IMR-90 (cell line): ENCODE measurements at regions not wholly inside any gene's neighbourhood (a gene's known extent, or its start where the extent isn't known, plus 50 kb on each side); places are given as distances from the start of the nearest gene placed in this dataset.
A peak's percentile ranks its signal among the peaks of the same experiment; 100 is the strongest.

ENCODE experiments used
- ATAC-seq: fragments of 200-7000 bp; cut with Tn5 transposase; 2 replicates; pipeline ENCODE4 v1.9.1; 2020; ENCODE audit warnings: low read depth, mild to moderate bottlenecking, moderate library complexity
- BruUV-seq: library from RNA; stranded (reverse); fragments of 400-500 nt; replicated peaks from 2 replicates; lab custom pipeline; 2021; lab: Mats Ljungman, UMichigan
- CTCF ChIA-PET: fragments of 300-600 bp; formaldehyde crosslinking; extraction: SDS; loops from one replicate; lab custom pipeline; 2021; ENCODE audit warnings: antibody characterized with exemption; lab: Yijun Ruan, JAX
- POLR2A ChIA-PET: fragments of 300-600 bp; sonication (Branson Sonifier 250); formaldehyde crosslinking; loops from one replicate; lab custom pipeline; 2022; ENCODE audit warnings: antibody characterized with exemption; ENCODE audit not compliant: unreplicated experiment; lab: Charles Lee
- DNase-seq: peaks from one replicate; pipeline ENCODE4 v3.0.0; 2013
- H2AFZ ChIP-seq: replicated peaks from 2 replicates; pipeline ENCODE3; 2013; ENCODE audit warnings: low read length, mild to moderate bottlenecking; ENCODE audit not compliant: poor library complexity
- H2AK5ac ChIP-seq: 2 replicates; pipeline ENCODE4 v1.6.1; 2013; ENCODE audit warnings: low read depth, low read length, inconsistent platforms
- H2AK9ac ChIP-seq: replicated peaks from 2 replicates; pipeline ENCODE3; 2013; ENCODE audit warnings: mild to moderate bottlenecking, low read depth, low read length, moderate library complexity; ENCODE audit not compliant: poor library complexity
- H2BK120ac ChIP-seq: 2 replicates; pipeline ENCODE4 v1.6.1; 2013; ENCODE audit warnings: low read depth, low read length, inconsistent platforms
- H2BK15ac ChIP-seq: 3 replicates; pipeline ENCODE4 v1.6.1; 2013; ENCODE audit warnings: low read depth, low read length, inconsistent platforms
- H2BK20ac ChIP-seq: 2 replicates; pipeline ENCODE4 v1.6.1; 2013; ENCODE audit warnings: low read depth, mild to moderate bottlenecking, inconsistent platforms, low read length, moderate library complexity
- H2BK5ac ChIP-seq: 2 replicates; pipeline ENCODE4 v1.6.1; 2013; ENCODE audit warnings: mild to moderate bottlenecking, low read depth, low read length, inconsistent platforms; ENCODE audit not compliant: poor library complexity, severe bottlenecking
- H3K14ac ChIP-seq: replicated peaks from 2 replicates; pipeline ENCODE4 v1.6.1; 2013; ENCODE audit warnings: low read depth, low read length, inconsistent platforms
- H3K18ac ChIP-seq: 2 replicates; pipeline ENCODE4 v1.6.1; 2013; ENCODE audit warnings: low read depth, low read length, control low read depth
- H3K23ac ChIP-seq: 2 replicates; pipeline ENCODE4 v1.6.1; 2013; ENCODE audit warnings: low read depth, low read length, inconsistent platforms
- H3K27ac ChIP-seq: 2 replicates; pipeline ENCODE4 v1.5.1; 2013; ENCODE audit warnings: mild to moderate bottlenecking, control low read depth, low read length; ENCODE audit not compliant: insufficient read depth
- H3K27me3 ChIP-seq: 2 replicates; pipeline ENCODE4 v1.6.1; 2013; ENCODE audit warnings: low read length; ENCODE audit not compliant: control insufficient read depth, insufficient read depth
- H3K36me3 ChIP-seq: 2 replicates; pipeline ENCODE4 v1.6.1; 2013; ENCODE audit warnings: low read length, mixed read lengths; ENCODE audit not compliant: control insufficient read depth, insufficient read depth
- H3K4ac ChIP-seq: 2 replicates; pipeline ENCODE4 v1.6.1; 2013; ENCODE audit warnings: low read depth, low read length, inconsistent platforms
- H3K4me1 ChIP-seq: 2 replicates; pipeline ENCODE4 v1.6.1; 2013; ENCODE audit warnings: low read length, mixed read lengths; ENCODE audit not compliant: control insufficient read depth, insufficient read depth
- H3K4me2 ChIP-seq: 2 replicates; pipeline ENCODE4 v1.6.1; 2013; ENCODE audit warnings: low read depth, mild to moderate bottlenecking, control low read depth, low read length, moderate library complexity
- H3K4me3 ChIP-seq: 2 replicates; pipeline ENCODE4 v1.5.1; 2013; ENCODE audit warnings: low read depth, mild to moderate bottlenecking, control low read depth, low read length, moderate library complexity; ENCODE audit not compliant: insufficient read depth
- H3K56ac ChIP-seq: 2 replicates; pipeline ENCODE4 v1.6.1; 2013; ENCODE audit warnings: low read length, inconsistent platforms; ENCODE audit not compliant: insufficient read depth; ENCODE audit errors: extremely low read depth
- H3K79me1 ChIP-seq, 2 experiments: 2 replicates each; pipeline ENCODE4 v1.6.1; 2013; ENCODE audit warnings: low read length in 2 of 2, inconsistent platforms in 1 of 2, low read depth in 1 of 2
- H3K9ac ChIP-seq: 2 replicates; pipeline ENCODE4 v1.6.1; 2013; ENCODE audit warnings: low read depth, low read length, control low read depth
- H3K9me1 ChIP-seq: 2 replicates; pipeline ENCODE4 v1.6.1; 2013; ENCODE audit warnings: low read length, inconsistent platforms; ENCODE audit not compliant: insufficient read depth
- H3K9me3 ChIP-seq: 2 replicates; pipeline ENCODE4 v1.6.1; 2013; ENCODE audit warnings: low read length; ENCODE audit not compliant: control insufficient read depth, insufficient read depth
- H4K20me1 ChIP-seq: 2 replicates; pipeline ENCODE4 v1.6.1; 2013; ENCODE audit warnings: low read length, inconsistent platforms; ENCODE audit not compliant: insufficient read depth
- H4K5ac ChIP-seq: 2 replicates; pipeline ENCODE4 v1.6.1; 2013; ENCODE audit warnings: mild to moderate bottlenecking, low read depth, low read length, control low read depth
- H4K8ac ChIP-seq, 2 experiments: 2 replicates each; pipeline ENCODE4 v1.6.1; 2013; ENCODE audit warnings: low read depth in 2 of 2, low read length in 2 of 2, control low read depth in 1 of 2, inconsistent platforms in 1 of 2
- H4K91ac ChIP-seq: 2 replicates; pipeline ENCODE4 v1.6.1; 2013; ENCODE audit warnings: low read depth, low read length, inconsistent platforms; ENCODE audit not compliant: insufficient read depth
- BHLHE40 ChIP-seq: fragments of 150-350 bp; IDR thresholded peaks from 2 replicates; pipeline ENCODE4 v1.6.1; 2016; ENCODE audit warnings: mild to moderate bottlenecking, low read depth, low read length
- ELK1 ChIP-seq: fragments of 150-350 bp; IDR thresholded peaks from 2 replicates; pipeline ENCODE4 v1.6.1; 2016; ENCODE audit warnings: low read depth, mild to moderate bottlenecking, low read length, moderate library complexity, borderline replicate concordance
- FOS ChIP-seq: fragments of 150-350 bp; IDR thresholded peaks from 2 replicates; pipeline ENCODE4 v1.6.1; 2016; ENCODE audit warnings: low read depth, low read length
- MAFK ChIP-seq: IDR thresholded peaks from 2 replicates; pipeline ENCODE4 v1.6.1; 2012; ENCODE audit warnings: low read depth, low read length, improper control_type of control experiment
- MAZ ChIP-seq: IDR thresholded peaks from 2 replicates; pipeline ENCODE4 v1.6.1; 2012; ENCODE audit warnings: low read depth, mild to moderate bottlenecking, low read length, improper control_type of control experiment, moderate library complexity, borderline replicate concordance
- NFE2L2 ChIP-seq: fragments of 150-350 bp; IDR thresholded peaks from 2 replicates; pipeline ENCODE4 v1.6.1; 2016; ENCODE audit warnings: low read depth, mild to moderate bottlenecking, low read length
- POLR2A ChIP-seq: IDR thresholded peaks from 2 replicates; pipeline ENCODE4 v1.6.1; 2012; ENCODE audit warnings: mild to moderate bottlenecking, low read depth, low read length
- RFX5 ChIP-seq: IDR thresholded peaks from 2 replicates; pipeline ENCODE4 v1.8.0; 2012; ENCODE audit warnings: low read depth, mild to moderate bottlenecking, low read length, moderate library complexity
- WGBS, 2 experiments: methylation state at CpG; one replicate each; pipeline versions ENCODE4 v1.1.5 to v1.1.7; 2013; ENCODE audit warnings: missing lambda C conversion rate in 2 of 2; ENCODE audit not compliant: insufficient read length in 1 of 2; ENCODE audit errors: extremely low coverage in 2 of 2; 5-methylcytosine and 5-hydroxymethylcytosine counted together
- dilution Hi-C: fragments of 300-500 bp; cut with HindIII; formaldehyde crosslinking; loops from one replicate; pipeline ENCODE4 v1.14.3; 2018; ENCODE audit warnings: low sequenced_read_pairs; ENCODE audit not compliant: unreplicated experiment
- in situ Hi-C: fragments of 300-500 bp; cut with MboI; formaldehyde crosslinking; loops from 3 replicates; pipeline ENCODE4 v1.14.3; 2019; ENCODE audit warnings: low sequenced_read_pairs, inconsistent platforms, mixed read lengths
- intact Hi-C: fragments of 100-400 bp; cut with micrococcal nuclease; formaldehyde crosslinking; loops from 2 replicates; pipeline ENCODE4 v1.10.0; 2022
- TF ChIP-seq, protein P1 (sequence below): fragments of 150-350 bp; IDR thresholded peaks from 2 replicates; pipeline ENCODE4 v1.6.1; 2017; ENCODE audit warnings: mild to moderate bottlenecking, antibody characterized with exemption, low read length, low read depth
- TF ChIP-seq, protein P2 (sequence below): conservative IDR thresholded peaks from 2 replicates; pipeline ENCODE4 v1.5.1; 2012; ENCODE audit warnings: mild to moderate bottlenecking, low read depth, low read length, improper control_type of control experiment

GRCh38 chr1:219277304-219278105, 103.8 kb downstream of the LYPLAL1 start:
- no peak overlapping the region for H2BK5ac ChIP-seq
- no peak overlapping the region for H2AK9ac ChIP-seq
- intact Hi-C loops (no loop called here), in situ Hi-C loops (no loop called here), dilution Hi-C loops (no loop called here)
- H3K4ac ChIP-seq: no peak overlapping the region
- no peak overlapping the region for H4K91ac ChIP-seq
- no peaks in the 10 kb centered on the region for H3K79me1 ChIP-seq
- no peak overlapping the region for H2BK120ac ChIP-seq
- no peaks in the 10 kb centered on the region for H3K9me1 ChIP-seq
- H3K4me2 ChIP-seq: no peak overlapping the region
- ATAC-seq (peak; percentile 54; the same call in 1 of the 2 replicates), DNase-seq (peak; percentile 33)
- H3K23ac ChIP-seq: no peak overlapping the region
- H3K36me3 ChIP-seq: no peaks in the 10 kb centered on the region
- H2BK15ac ChIP-seq: no peak overlapping the region
- ChIA-PET CTCF (interaction anchor here (0.9 kb wide), 1 partner anchor 10 kb away, joined by 3 read pairs; no protein-coding TSS in a partner anchor), POLR2A (no interaction called here)
- no TSS peak for BruUV-seq
- WGBS, 2 experiments: no CpG with 5 or more reads among the region's 2 CpGs
- H4K20me1 ChIP-seq: no peaks in the 10 kb centered on the region
- H3K14ac ChIP-seq: no peak overlapping the region
- no peak overlapping the region for H3K9ac ChIP-seq
- H2BK20ac ChIP-seq: no peak overlapping the region
- TF ChIP-seq BHLHE40 (no peak), RFX5 (no peak), NFE2L2 (no peak), FOS (no peak), POLR2A (no peak), MAZ (no peak), ELK1 (no peak), MAFK (no peak)
- TF ChIP-seq, protein P1, sequence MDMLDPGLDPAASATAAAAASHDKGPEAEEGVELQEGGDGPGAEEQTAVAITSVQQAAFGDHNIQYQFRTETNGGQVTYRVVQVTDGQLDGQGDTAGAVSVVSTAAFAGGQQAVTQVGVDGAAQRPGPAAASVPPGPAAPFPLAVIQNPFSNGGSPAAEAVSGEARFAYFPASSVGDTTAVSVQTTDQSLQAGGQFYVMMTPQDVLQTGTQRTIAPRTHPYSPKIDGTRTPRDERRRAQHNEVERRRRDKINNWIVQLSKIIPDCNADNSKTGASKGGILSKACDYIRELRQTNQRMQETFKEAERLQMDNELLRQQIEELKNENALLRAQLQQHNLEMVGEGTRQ: no peak
- TF ChIP-seq, protein P2, sequence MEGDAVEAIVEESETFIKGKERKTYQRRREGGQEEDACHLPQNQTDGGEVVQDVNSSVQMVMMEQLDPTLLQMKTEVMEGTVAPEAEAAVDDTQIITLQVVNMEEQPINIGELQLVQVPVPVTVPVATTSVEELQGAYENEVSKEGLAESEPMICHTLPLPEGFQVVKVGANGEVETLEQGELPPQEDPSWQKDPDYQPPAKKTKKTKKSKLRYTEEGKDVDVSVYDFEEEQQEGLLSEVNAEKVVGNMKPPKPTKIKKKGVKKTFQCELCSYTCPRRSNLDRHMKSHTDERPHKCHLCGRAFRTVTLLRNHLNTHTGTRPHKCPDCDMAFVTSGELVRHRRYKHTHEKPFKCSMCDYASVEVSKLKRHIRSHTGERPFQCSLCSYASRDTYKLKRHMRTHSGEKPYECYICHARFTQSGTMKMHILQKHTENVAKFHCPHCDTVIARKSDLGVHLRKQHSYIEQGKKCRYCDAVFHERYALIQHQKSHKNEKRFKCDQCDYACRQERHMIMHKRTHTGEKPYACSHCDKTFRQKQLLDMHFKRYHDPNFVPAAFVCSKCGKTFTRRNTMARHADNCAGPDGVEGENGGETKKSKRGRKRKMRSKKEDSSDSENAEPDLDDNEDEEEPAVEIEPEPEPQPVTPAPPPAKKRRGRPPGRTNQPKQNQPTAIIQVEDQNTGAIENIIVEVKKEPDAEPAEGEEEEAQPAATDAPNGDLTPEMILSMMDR: no peak
- H2AK5ac ChIP-seq: no peak overlapping the region
- no peaks in the 10 kb centered on the region; the same call in 1 of the 2 replicates for H3K4me1 ChIP-seq
- no peak overlapping the region for H3K27ac ChIP-seq
- H4K5ac ChIP-seq: no peak overlapping the region
- no peak overlapping the region for H3K18ac ChIP-seq
- no peak overlapping the region for H3K56ac ChIP-seq
- H3K4me3 ChIP-seq: no peak overlapping the region
- H3K9me3 ChIP-seq: no peaks in the 10 kb centered on the region
- no peaks in the 10 kb centered on the region for H3K27me3 ChIP-seq
- no peak overlapping the region for H4K8ac ChIP-seq
- H2AFZ ChIP-seq: no peak overlapping the region
